ENCODE measurements at regions not wholly inside any gene's neighbourhood (a gene's known extent, or its start where the extent isn't known, plus 50 kb on each side); places are given as distances from the start of the nearest gene placed in this dataset.

- DNase-seq (no peak), ATAC-seq (no peak)
- Mint-ChIP-seq H3K4me3 (no peak overlapping the region), H3K36me3 (no peaks in the 10 kb centered on the region), H3K4me1 (no peaks in the 10 kb centered on the region), H3K27ac (no peak overlapping the region), H3K27me3 (ENCODE audit: low read depth in 2 of 2) (peaks cover 28 to 39% of the 10 kb centered on the region in 2 donors), H3K9me3 (no peaks in the 10 kb centered on the region)
- TF ChIP-seq, protein P1, sequence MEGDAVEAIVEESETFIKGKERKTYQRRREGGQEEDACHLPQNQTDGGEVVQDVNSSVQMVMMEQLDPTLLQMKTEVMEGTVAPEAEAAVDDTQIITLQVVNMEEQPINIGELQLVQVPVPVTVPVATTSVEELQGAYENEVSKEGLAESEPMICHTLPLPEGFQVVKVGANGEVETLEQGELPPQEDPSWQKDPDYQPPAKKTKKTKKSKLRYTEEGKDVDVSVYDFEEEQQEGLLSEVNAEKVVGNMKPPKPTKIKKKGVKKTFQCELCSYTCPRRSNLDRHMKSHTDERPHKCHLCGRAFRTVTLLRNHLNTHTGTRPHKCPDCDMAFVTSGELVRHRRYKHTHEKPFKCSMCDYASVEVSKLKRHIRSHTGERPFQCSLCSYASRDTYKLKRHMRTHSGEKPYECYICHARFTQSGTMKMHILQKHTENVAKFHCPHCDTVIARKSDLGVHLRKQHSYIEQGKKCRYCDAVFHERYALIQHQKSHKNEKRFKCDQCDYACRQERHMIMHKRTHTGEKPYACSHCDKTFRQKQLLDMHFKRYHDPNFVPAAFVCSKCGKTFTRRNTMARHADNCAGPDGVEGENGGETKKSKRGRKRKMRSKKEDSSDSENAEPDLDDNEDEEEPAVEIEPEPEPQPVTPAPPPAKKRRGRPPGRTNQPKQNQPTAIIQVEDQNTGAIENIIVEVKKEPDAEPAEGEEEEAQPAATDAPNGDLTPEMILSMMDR (IDR thresholded peaks at IDR 0.05) = no peak
- peaks cover 13% of the 10 kb centered on the region for H3K27me3 ChIP-seq (ENCODE audit: control insufficient read depth, insufficient read depth, low read length)
- H3K4me1 ChIP-seq (ENCODE audit: control insufficient read depth, insufficient read depth, low read length) = peaks cover 6% of the 10 kb centered on the region
- H3K36me3 ChIP-seq (ENCODE audit: control insufficient read depth, insufficient read depth, low read length) = no peaks in the 10 kb centered on the region
- H3K27ac ChIP-seq (ENCODE audit: low read length) = no peak overlapping the region
- no peak overlapping the region for H3K4me3 ChIP-seq (ENCODE audit: low read length)
- WGBS (ENCODE audit: insufficient coverage) = 84% methylated on average over 3 of the region's 3 CpGs
- intact Hi-C loops (cut with micrococcal nuclease) = loop anchor here (1.0 kb wide), 1 partner anchor 444 kb away; no protein-coding TSS in a partner anchor
- H3K9me3 ChIP-seq (ENCODE audit: control insufficient read depth, insufficient read depth, low read length) = no peaks in the 10 kb centered on the region
Measured at GRCh38 chr6:160929831-160930230, 61.7 kb upstream of the MAP3K4 start.

DNA sequence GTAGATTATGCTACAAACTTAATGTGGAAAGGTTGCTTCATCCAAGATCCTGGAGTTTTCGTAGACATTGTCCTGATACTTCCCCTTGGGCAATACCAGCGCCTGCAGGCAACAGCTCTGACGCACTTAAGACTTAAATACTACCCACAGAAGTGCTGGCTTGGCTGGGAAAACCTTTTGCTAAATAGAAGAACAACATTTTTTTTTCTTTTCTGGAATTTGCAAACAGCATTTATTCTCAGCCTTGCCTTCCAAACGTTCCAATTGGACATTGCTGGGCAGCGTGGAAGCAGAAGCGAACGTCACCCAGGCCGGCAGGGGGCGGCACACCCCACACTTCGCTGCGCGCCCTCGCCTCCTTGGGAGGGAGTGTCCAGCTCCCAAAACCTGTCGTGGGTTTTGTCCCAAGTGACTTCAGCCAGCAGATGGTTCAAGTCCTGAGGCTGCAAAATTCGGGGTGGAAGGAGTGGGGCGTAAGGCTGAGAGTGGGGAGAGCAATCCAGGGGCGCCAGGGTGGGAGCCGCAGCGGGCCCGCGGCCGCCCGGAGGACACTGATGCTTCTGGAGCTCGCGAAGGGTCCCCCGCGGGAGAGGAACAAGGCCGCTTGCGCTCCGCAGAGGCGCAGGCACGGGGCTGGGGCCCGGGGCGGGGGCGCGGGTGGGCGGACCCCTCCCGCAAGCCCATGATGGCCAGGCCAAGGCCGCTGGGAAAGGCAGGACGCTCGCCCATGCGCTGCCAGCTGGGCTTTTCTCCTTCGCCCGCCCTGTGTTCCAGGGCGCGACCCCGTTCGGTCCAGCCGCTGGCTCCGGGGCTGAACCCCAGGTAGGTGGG is 60.8 kb upstream of the MAP3K4 start:
- TF ChIP-seq, protein P1 (IDR thresholded peaks at IDR 0.05) = peak; percentile 84
- no peaks in the 10 kb centered on the region for H3K4me1 Mint-ChIP-seq
- H3K36me3 Mint-ChIP-seq = no peaks in the 10 kb centered on the region
- H3K4me1 ChIP-seq (ENCODE audit: control insufficient read depth, insufficient read depth, low read length) = peaks cover 6% of the 10 kb centered on the region
- peaks cover 13% of the 10 kb centered on the region for H3K27me3 ChIP-seq (ENCODE audit: control insufficient read depth, insufficient read depth, low read length)
- ATAC-seq = peak; percentile 50 to 86 (median 68)
- peak; percentile 51 to 70 for DNase-seq
- H3K9me3 ChIP-seq (ENCODE audit: control insufficient read depth, insufficient read depth, low read length) = no peaks in the 10 kb centered on the region
- H3K27ac Mint-ChIP-seq = no peak overlapping the region
- peaks cover 26 to 35% of the 10 kb centered on the region in 2 donors for H3K27me3 Mint-ChIP-seq (ENCODE audit: low read depth in 2 of 2)
- no peaks in the 10 kb centered on the region for H3K9me3 Mint-ChIP-seq
- no peak overlapping the region for H3K27ac ChIP-seq (ENCODE audit: low read length)
- H3K36me3 ChIP-seq (ENCODE audit: control insufficient read depth, insufficient read depth, low read length) = no peaks in the 10 kb centered on the region
- intact Hi-C loops (cut with micrococcal nuclease) = loop anchor here (1.0 kb wide), 1 partner anchor 444 kb away; no protein-coding TSS in a partner anchor
- WGBS (ENCODE audit: insufficient coverage) = 6% methylated on average over 50 of the region's 50 CpGs
- no peak overlapping the region for H3K4me3 ChIP-seq (ENCODE audit: low read length)
- no peak overlapping the region for H3K4me3 Mint-ChIP-seq

- DNase-seq (peak in 1 of 2 donors; percentile 3), ATAC-seq (no peak)
- H3K4me1 Mint-ChIP-seq = no peaks in the 10 kb centered on the region
- no peaks in the 10 kb centered on the region for H3K9me3 Mint-ChIP-seq
- no peaks in the 10 kb centered on the region for H3K36me3 Mint-ChIP-seq
- no peak overlapping the region for H3K4me3 Mint-ChIP-seq
- H3K27ac Mint-ChIP-seq = no peak overlapping the region
- no peak overlapping the region for H3K4me3 ChIP-seq (ENCODE audit: low read length)
- peaks cover 13% of the 10 kb centered on the region for H3K27me3 ChIP-seq (ENCODE audit: control insufficient read depth, insufficient read depth, low read length)
- peaks cover 6% of the 10 kb centered on the region for H3K4me1 ChIP-seq (ENCODE audit: control insufficient read depth, insufficient read depth, low read length)
- 50% methylated on average over 13 of the region's 13 CpGs for WGBS (ENCODE audit: insufficient coverage)
- TF ChIP-seq, protein P1 (IDR thresholded peaks at IDR 0.05) = no peak
- peaks cover 25 to 37% of the 10 kb centered on the region in 2 donors for H3K27me3 Mint-ChIP-seq (ENCODE audit: low read depth in 2 of 2)
- no peak overlapping the region for H3K27ac ChIP-seq (ENCODE audit: low read length)
- H3K9me3 ChIP-seq (ENCODE audit: control insufficient read depth, insufficient read depth, low read length) = no peaks in the 10 kb centered on the region
- intact Hi-C loops (cut with micrococcal nuclease) = no loop called here
- no peaks in the 10 kb centered on the region for H3K36me3 ChIP-seq (ENCODE audit: control insufficient read depth, insufficient read depth, low read length)
Measured at GRCh38 chr6:160931378-160932310, 59.9 kb upstream of the MAP3K4 start.
